ENCODE measurements at regions not wholly inside any gene's neighbourhood (a gene's known extent, or its start where the extent isn't known, plus 50 kb on each side); places are given as distances from the start of the nearest gene placed in this dataset.

- intact Hi-C loops (cut with DNase I): no loop called here
- TF ChIP-seq CTCF (IDR thresholded peaks at IDR 0.05) (no peak), POLR2A (IDR thresholded peaks at IDR 0.05) (no peak)
- DNase-seq: no peak
- H3K27me3 ChIP-seq: peaks cover 0 to 21% (median 2%) of the 10 kb centered on the region in 4 donors
- H3K4me1 ChIP-seq: peaks cover 5 to 13% (median 6%) of the 10 kb centered on the region in 3 donors
- H3K4me3 ChIP-seq: no peak overlapping the region
- H3K9me3 ChIP-seq: no peaks in the 10 kb centered on the region
- H3K36me3 ChIP-seq: no peaks in the 10 kb centered on the region
- 74 to 79% methylated on average over 7 to 12 of the region's 31 CpGs for WGBS, 2 donors
- no peak overlapping the region for H3K27ac ChIP-seq
Measured at GRCh38 chr22:49627217-49628181, 200.2 kb downstream of the BRD1 start.

- 69 to 91% methylated on average over 6 to 14 of the region's 20 CpGs for whole genome bisulfite sequencing, 2 donors
- TF ChIP-seq POLR2A (IDR thresholded peaks at IDR 0.05) (no peak), CTCF (IDR thresholded peaks at IDR 0.05) (no peak)
- Histone ChIP-seq H3K9me3 (no peaks in the 10 kb centered on the region), H3K36me3 (no peaks in the 10 kb centered on the region), H3K27ac (no peak overlapping the region), H3K27me3 (peaks cover 0 to 21% (median 0%) of the 10 kb centered on the region in 4 donors), H3K4me3 (no peak overlapping the region), H3K4me1 (peaks cover 0 to 7% (median 0%) of the 10 kb centered on the region in 3 donors)
- intact Hi-C loops (cut with DNase I): no loop called here
- DNase-seq: no peak
Measured at GRCh38 chr22:49626361-49627216, 201.1 kb downstream of the BRD1 start.

GRCh38 chr22:49624421-49625177 is 203.1 kb downstream of the BRD1 start:
- H3K27me3 ChIP-seq: peaks cover 0 to 18% (median 0%) of the 10 kb centered on the region in 4 donors
- no peak for DNase-seq
- TF ChIP-seq CTCF (IDR thresholded peaks at IDR 0.05): no peak
- TF ChIP-seq POLR2A (IDR thresholded peaks at IDR 0.05): no peak
- no peaks in the 10 kb centered on the region for H3K36me3 ChIP-seq
- H3K9me3 ChIP-seq: no peaks in the 10 kb centered on the region
- intact Hi-C loops (cut with DNase I): no loop called here
- no peak overlapping the region for H3K4me3 ChIP-seq
- peaks cover 0 to 7% (median 0%) of the 10 kb centered on the region in 3 donors for H3K4me1 ChIP-seq
- WGBS, 2 donors: 70 to 71% methylated on average over 8 to 15 of the region's 19 CpGs
- no peak overlapping the region for H3K27ac ChIP-seq

GRCh38 chr22:49623715-49624114 is 204.0 kb downstream of the BRD1 start:
- DNase-seq: no peak
- H3K4me1 ChIP-seq: peaks cover 0 to 4% (median 0%) of the 10 kb centered on the region in 3 donors
- 83 to 94% methylated on average over 8 to 9 of the region's 13 CpGs for WGBS, 2 donors
- TF ChIP-seq CTCF (IDR thresholded peaks at IDR 0.05) (no peak), POLR2A (IDR thresholded peaks at IDR 0.05) (no peak)
- H3K4me3 ChIP-seq: no peak overlapping the region
- H3K9me3 ChIP-seq: no peaks in the 10 kb centered on the region
- H3K27ac ChIP-seq: no peak overlapping the region
- peaks cover 0 to 23% (median 0%) of the 10 kb centered on the region in 4 donors for H3K27me3 ChIP-seq
- intact Hi-C loops (cut with DNase I): no loop called here
- no peaks in the 10 kb centered on the region for H3K36me3 ChIP-seq

Data from esophagus squamous epithelium (tissue), 5 donors.